ENCODE measurements at regions not wholly inside any gene's neighbourhood (a gene's known extent, or its start where the extent isn't known, plus 50 kb on each side); places are given as distances from the start of the nearest gene placed in this dataset.

GRCh38 chr7:36005876-36006275 is 147.2 kb upstream of the EEPD1 start:
- Histone ChIP-seq H2BK5ac (ENCODE audit: low read depth, low read length, poor library complexity, severe bottlenecking) (no peak overlapping the region), H3K56ac (ENCODE audit: extremely low read depth, insufficient read depth, low read length) (no peak overlapping the region), H3K27ac (ENCODE audit: insufficient read depth, low read length) (no peak overlapping the region), H2BK20ac (ENCODE audit: low read depth, low read length) (no peak overlapping the region), H3K9me1 (ENCODE audit: insufficient read depth, low read length) (no peaks in the 10 kb centered on the region; the same call in 1 of the 2 replicates), H3K4me3 (ENCODE audit: insufficient read depth, low read depth, low read length) (no peak overlapping the region), H4K91ac (ENCODE audit: insufficient read depth, low read depth, low read length) (no peak overlapping the region), H2AFZ (replicated peaks; ENCODE audit: low read length, poor library complexity) (no peak overlapping the region), H3K4me1 (ENCODE audit: control insufficient read depth, insufficient read depth, low read length) (no peaks in the 10 kb centered on the region), H3K14ac (replicated peaks; ENCODE audit: low read depth, low read length) (no peak overlapping the region), H2AK5ac (ENCODE audit: low read depth, low read length) (no peak overlapping the region), H3K9ac (ENCODE audit: low read depth, low read length) (no peak overlapping the region), H2BK15ac (ENCODE audit: low read depth, low read length) (no peak overlapping the region), H3K23ac (ENCODE audit: low read depth, low read length) (no peak overlapping the region), H3K4me2 (ENCODE audit: low read depth, low read length) (no peak overlapping the region), H3K27me3 (ENCODE audit: control insufficient read depth, insufficient read depth, low read length) (peaks cover 2% of the 10 kb centered on the region; the same call in 1 of the 2 replicates), H3K79me1 (ENCODE audit: low read depth in 1 of 2, low read length in 2 of 2) (no peaks in the 10 kb centered on the region), H4K8ac (ENCODE audit: low read depth in 2 of 2, low read length in 2 of 2) (no peak overlapping the region), H3K18ac (ENCODE audit: low read depth, low read length) (no peak overlapping the region), H3K4ac (ENCODE audit: low read depth, low read length) (no peak overlapping the region), H3K9me3 (ENCODE audit: control insufficient read depth, insufficient read depth, low read length) (0 out of 2 replicates have a peak, but pooled peaks cover 2% of the 10 kb centered on the region), H2BK120ac (ENCODE audit: low read depth, low read length) (no peak overlapping the region), H2AK9ac (replicated peaks; ENCODE audit: low read depth, low read length, poor library complexity) (no peak overlapping the region), H3K36me3 (ENCODE audit: control insufficient read depth, insufficient read depth, low read length) (no peaks in the 10 kb centered on the region), H4K5ac (ENCODE audit: low read depth, low read length) (no peak overlapping the region), H4K20me1 (ENCODE audit: insufficient read depth, low read length) (no peaks in the 10 kb centered on the region)
- no peak for DNase-seq
- ATAC-seq (ENCODE audit: low read depth), result no peak
- POLR2A ChIA-PET (ENCODE audit: unreplicated experiment), result no interaction called here
- CTCF ChIA-PET, result no interaction called here
- TF ChIP-seq MAFK (IDR thresholded peaks at IDR 0.05; ENCODE audit: low read depth, low read length) (no peak), NFE2L2 (IDR thresholded peaks at IDR 0.05; ENCODE audit: low read depth, low read length) (no peak), BHLHE40 (IDR thresholded peaks at IDR 0.05; ENCODE audit: low read depth, low read length) (no peak), MAZ (IDR thresholded peaks at IDR 0.05; ENCODE audit: borderline replicate concordance, low read depth, low read length) (no peak), FOS (IDR thresholded peaks at IDR 0.05; ENCODE audit: low read depth, low read length) (no peak), CEBPB (IDR thresholded peaks at IDR 0.05; ENCODE audit: low read depth, low read length) (no peak), USF2 (IDR thresholded peaks at IDR 0.05; ENCODE audit: low read depth, low read length) (no peak), CHD1 (IDR thresholded peaks at IDR 0.05; ENCODE audit: low read depth, low read length) (no peak), RAD21 (IDR thresholded peaks at IDR 0.05; ENCODE audit: low read length) (no peak)
- TF ChIP-seq, protein P1, sequence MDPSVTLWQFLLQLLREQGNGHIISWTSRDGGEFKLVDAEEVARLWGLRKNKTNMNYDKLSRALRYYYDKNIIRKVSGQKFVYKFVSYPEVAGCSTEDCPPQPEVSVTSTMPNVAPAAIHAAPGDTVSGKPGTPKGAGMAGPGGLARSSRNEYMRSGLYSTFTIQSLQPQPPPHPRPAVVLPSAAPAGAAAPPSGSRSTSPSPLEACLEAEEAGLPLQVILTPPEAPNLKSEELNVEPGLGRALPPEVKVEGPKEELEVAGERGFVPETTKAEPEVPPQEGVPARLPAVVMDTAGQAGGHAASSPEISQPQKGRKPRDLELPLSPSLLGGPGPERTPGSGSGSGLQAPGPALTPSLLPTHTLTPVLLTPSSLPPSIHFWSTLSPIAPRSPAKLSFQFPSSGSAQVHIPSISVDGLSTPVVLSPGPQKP (IDR thresholded peaks at IDR 0.05; ENCODE audit: borderline replicate concordance, low read depth, low read length), result no peak
- TF ChIP-seq, protein P2, sequence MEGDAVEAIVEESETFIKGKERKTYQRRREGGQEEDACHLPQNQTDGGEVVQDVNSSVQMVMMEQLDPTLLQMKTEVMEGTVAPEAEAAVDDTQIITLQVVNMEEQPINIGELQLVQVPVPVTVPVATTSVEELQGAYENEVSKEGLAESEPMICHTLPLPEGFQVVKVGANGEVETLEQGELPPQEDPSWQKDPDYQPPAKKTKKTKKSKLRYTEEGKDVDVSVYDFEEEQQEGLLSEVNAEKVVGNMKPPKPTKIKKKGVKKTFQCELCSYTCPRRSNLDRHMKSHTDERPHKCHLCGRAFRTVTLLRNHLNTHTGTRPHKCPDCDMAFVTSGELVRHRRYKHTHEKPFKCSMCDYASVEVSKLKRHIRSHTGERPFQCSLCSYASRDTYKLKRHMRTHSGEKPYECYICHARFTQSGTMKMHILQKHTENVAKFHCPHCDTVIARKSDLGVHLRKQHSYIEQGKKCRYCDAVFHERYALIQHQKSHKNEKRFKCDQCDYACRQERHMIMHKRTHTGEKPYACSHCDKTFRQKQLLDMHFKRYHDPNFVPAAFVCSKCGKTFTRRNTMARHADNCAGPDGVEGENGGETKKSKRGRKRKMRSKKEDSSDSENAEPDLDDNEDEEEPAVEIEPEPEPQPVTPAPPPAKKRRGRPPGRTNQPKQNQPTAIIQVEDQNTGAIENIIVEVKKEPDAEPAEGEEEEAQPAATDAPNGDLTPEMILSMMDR (conservative IDR thresholded peaks at IDR 0.05; ENCODE audit: low read depth, low read length), result no peak
- dilution Hi-C loops (cut with HindIII; ENCODE audit: low sequenced_read_pairs, unreplicated experiment), result no loop called here
- in situ Hi-C loops (cut with MboI; ENCODE audit: low sequenced_read_pairs), result no loop called here
- no TSS peak for BruUV-seq (replicated peaks)
- intact Hi-C loops (cut with micrococcal nuclease), result no loop called here
